ENCODE measurements at regions not wholly inside any gene's neighbourhood (a gene's known extent, or its start where the extent isn't known, plus 50 kb on each side); places are given as distances from the start of the nearest gene placed in this dataset.

DNA sequence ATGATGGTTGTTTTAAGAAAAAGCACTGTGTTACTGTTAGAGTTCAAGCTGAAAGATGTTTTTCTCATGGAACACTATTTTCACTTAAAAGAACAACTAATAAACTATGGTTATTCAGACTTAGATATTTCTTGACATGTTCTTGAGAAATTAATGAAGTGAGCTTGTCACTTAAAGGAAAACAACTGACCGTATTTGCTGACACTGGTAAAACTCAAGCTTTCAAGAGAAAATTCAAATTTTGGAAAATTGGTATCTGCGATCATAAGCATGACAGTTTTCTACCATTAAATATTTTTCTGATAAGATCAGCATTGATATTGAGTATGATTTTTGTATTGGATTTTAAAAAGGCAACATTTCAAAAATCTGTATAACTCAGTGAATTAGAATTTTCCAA lies 549.5 kb upstream of the ACTRT1 start:
- TF ChIP-seq YY1 (IDR thresholded peaks at IDR 0.05; ENCODE audit: low read depth): no peak
- TF ChIP-seq, protein P1, sequence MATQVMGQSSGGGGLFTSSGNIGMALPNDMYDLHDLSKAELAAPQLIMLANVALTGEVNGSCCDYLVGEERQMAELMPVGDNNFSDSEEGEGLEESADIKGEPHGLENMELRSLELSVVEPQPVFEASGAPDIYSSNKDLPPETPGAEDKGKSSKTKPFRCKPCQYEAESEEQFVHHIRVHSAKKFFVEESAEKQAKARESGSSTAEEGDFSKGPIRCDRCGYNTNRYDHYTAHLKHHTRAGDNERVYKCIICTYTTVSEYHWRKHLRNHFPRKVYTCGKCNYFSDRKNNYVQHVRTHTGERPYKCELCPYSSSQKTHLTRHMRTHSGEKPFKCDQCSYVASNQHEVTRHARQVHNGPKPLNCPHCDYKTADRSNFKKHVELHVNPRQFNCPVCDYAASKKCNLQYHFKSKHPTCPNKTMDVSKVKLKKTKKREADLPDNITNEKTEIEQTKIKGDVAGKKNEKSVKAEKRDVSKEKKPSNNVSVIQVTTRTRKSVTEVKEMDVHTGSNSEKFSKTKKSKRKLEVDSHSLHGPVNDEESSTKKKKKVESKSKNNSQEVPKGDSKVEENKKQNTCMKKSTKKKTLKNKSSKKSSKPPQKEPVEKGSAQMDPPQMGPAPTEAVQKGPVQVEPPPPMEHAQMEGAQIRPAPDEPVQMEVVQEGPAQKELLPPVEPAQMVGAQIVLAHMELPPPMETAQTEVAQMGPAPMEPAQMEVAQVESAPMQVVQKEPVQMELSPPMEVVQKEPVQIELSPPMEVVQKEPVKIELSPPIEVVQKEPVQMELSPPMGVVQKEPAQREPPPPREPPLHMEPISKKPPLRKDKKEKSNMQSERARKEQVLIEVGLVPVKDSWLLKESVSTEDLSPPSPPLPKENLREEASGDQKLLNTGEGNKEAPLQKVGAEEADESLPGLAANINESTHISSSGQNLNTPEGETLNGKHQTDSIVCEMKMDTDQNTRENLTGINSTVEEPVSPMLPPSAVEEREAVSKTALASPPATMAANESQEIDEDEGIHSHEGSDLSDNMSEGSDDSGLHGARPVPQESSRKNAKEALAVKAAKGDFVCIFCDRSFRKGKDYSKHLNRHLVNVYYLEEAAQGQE (IDR thresholded peaks at IDR 0.05; ENCODE audit: low read depth): no peak
- no peak for TF ChIP-seq CREB1 (IDR thresholded peaks at IDR 0.05; ENCODE audit: low read depth)
- TF ChIP-seq TAF1 (IDR thresholded peaks at IDR 0.05; ENCODE audit: low read depth): no peak
- no peak for TF ChIP-seq NFIC (IDR thresholded peaks at IDR 0.05)
- TF ChIP-seq RAD21 (IDR thresholded peaks at IDR 0.05; ENCODE audit: low read depth): no peak
- no peak for TF ChIP-seq EP300 (IDR thresholded peaks at IDR 0.05; ENCODE audit: borderline replicate concordance)
- TF ChIP-seq CEBPB (IDR thresholded peaks at IDR 0.05): no peak
- TF ChIP-seq, protein P2, sequence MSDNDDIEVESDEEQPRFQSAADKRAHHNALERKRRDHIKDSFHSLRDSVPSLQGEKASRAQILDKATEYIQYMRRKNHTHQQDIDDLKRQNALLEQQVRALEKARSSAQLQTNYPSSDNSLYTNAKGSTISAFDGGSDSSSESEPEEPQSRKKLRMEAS (IDR thresholded peaks at IDR 0.05): no peak
- TF ChIP-seq ZBTB7A (IDR thresholded peaks at IDR 0.05; ENCODE audit: low read depth): no peak
- TF ChIP-seq FOXM1 (IDR thresholded peaks at IDR 0.05; ENCODE audit: borderline replicate concordance, low read depth): no peak
- no peak for TF ChIP-seq TEAD4 (IDR thresholded peaks at IDR 0.05)
